ENCODE measurements at regions not wholly inside any gene's neighbourhood (a gene's known extent, or its start where the extent isn't known, plus 50 kb on each side); places are given as distances from the start of the nearest gene placed in this dataset.

GRCh38 chr2:186105016-186105724 lies 366.6 kb downstream of the FSIP2 start:
- TF ChIP-seq, protein P1, sequence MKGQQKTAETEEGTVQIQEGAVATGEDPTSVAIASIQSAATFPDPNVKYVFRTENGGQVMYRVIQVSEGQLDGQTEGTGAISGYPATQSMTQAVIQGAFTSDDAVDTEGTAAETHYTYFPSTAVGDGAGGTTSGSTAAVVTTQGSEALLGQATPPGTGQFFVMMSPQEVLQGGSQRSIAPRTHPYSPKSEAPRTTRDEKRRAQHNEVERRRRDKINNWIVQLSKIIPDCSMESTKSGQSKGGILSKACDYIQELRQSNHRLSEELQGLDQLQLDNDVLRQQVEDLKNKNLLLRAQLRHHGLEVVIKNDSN (CRISPR knock-in tag; IDR thresholded peaks at IDR 0.05): no peak
- no peak for TF ChIP-seq CTCF (IDR thresholded peaks at IDR 0.05)
- TF ChIP-seq, protein P2, sequence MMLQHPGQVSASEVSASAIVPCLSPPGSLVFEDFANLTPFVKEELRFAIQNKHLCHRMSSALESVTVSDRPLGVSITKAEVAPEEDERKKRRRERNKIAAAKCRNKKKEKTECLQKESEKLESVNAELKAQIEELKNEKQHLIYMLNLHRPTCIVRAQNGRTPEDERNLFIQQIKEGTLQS (CRISPR knock-in tag; conservative IDR thresholded peaks at IDR 0.05): no peak
- no peak for TF ChIP-seq FOXK1 (CRISPR knock-in tag; IDR thresholded peaks at IDR 0.05)
- no peak for TF ChIP-seq OVOL2 (CRISPR knock-in tag; IDR thresholded peaks at IDR 0.05; ENCODE audit: borderline replicate concordance)
- no peak for TF ChIP-seq STAT6 (CRISPR knock-in tag; conservative IDR thresholded peaks at IDR 0.05; ENCODE audit: low read depth)
- TF ChIP-seq SP1 (CRISPR knock-in tag; conservative IDR thresholded peaks at IDR 0.05): no peak
- no peak for TF ChIP-seq NFYB (CRISPR knock-in tag; conservative IDR thresholded peaks at IDR 0.05; ENCODE audit: low read depth)

Measured in WTC11 (cell line).